ENCODE measurements at regions not wholly inside any gene's neighbourhood (a gene's known extent, or its start where the extent isn't known, plus 50 kb on each side); places are given as distances from the start of the nearest gene placed in this dataset.

- TF ChIP-seq RAD21 (IDR thresholded peaks at IDR 0.05) (no peak), SP1 (IDR thresholded peaks at IDR 0.05) (no peak), NR2F2 (IDR thresholded peaks at IDR 0.05) (no peak), FOXA2 (IDR thresholded peaks at IDR 0.05) (no peak), RXRA (IDR thresholded peaks at IDR 0.05) (no peak), GABPA (IDR thresholded peaks at IDR 0.05 in 1 of 2, conservative IDR thresholded peaks at IDR 0.05 in 1 of 2) (no peak), TAF1 (conservative IDR thresholded peaks at IDR 0.05) (no peak), CTCF (IDR thresholded peaks at IDR 0.05; ENCODE audit: low read depth, low read length, missing input control) (no peak), YY1 (IDR thresholded peaks at IDR 0.05) (no peak), HNF4G (IDR thresholded peaks at IDR 0.05) (no peak), HNF4A (conservative IDR thresholded peaks at IDR 0.05) (no peak)
- H3K4me1 ChIP-seq (ENCODE audit: control insufficient read depth in 4 of 4, insufficient read depth in 4 of 4, low read length in 3 of 4), result peaks cover 0 to 4% (median 0%) of the 10 kb centered on the region in 4 donors
- DNase-seq (ENCODE audit: low spot score), result no peak
- no peaks in the 10 kb centered on the region for H3K36me3 ChIP-seq (ENCODE audit: control insufficient read depth in 4 of 4, insufficient read depth in 3 of 4, low read depth in 1 of 4, low read length in 3 of 4)
- H3K27ac ChIP-seq (ENCODE audit: low read depth in 1 of 2, low read length in 2 of 2), result no peak overlapping the region
- H3K4me3 ChIP-seq (ENCODE audit: low read depth in 1 of 3, low read length in 3 of 3), result no peak overlapping the region
- H3K27me3 ChIP-seq (ENCODE audit: control insufficient read depth in 4 of 4, insufficient read depth in 4 of 4, low read length in 3 of 4), result no peaks in the 10 kb centered on the region
- no peaks in the 10 kb centered on the region for H3K9me3 ChIP-seq (ENCODE audit: control insufficient read depth in 4 of 4, low read length in 3 of 4)
- WGBS, result 89% methylated on average over 8 of the region's 8 CpGs
- no peak overlapping the region for H3K9ac ChIP-seq (ENCODE audit: low read depth in 1 of 2, low read length in 2 of 2)
These were observed 99.3 kb upstream of the SHH start for GRCh38 chr7:155911471-155912105.

- Histone ChIP-seq H3K4me3 (ENCODE audit: low read depth in 1 of 3, low read length in 3 of 3) (no peak overlapping the region), H3K27ac (ENCODE audit: low read depth in 1 of 2, low read length in 2 of 2) (no peak overlapping the region), H3K9ac (ENCODE audit: low read depth in 1 of 2, low read length in 2 of 2) (no peak overlapping the region), H3K27me3 (ENCODE audit: control insufficient read depth in 4 of 4, insufficient read depth in 4 of 4, low read length in 3 of 4) (no peaks in the 10 kb centered on the region), H3K36me3 (ENCODE audit: control insufficient read depth in 4 of 4, insufficient read depth in 3 of 4, low read depth in 1 of 4, low read length in 3 of 4) (no peaks in the 10 kb centered on the region), H3K9me3 (ENCODE audit: control insufficient read depth in 4 of 4, low read length in 3 of 4) (no peaks in the 10 kb centered on the region), H3K4me1 (ENCODE audit: control insufficient read depth in 4 of 4, insufficient read depth in 4 of 4, low read length in 3 of 4) (no peaks in the 10 kb centered on the region)
- no peak for DNase-seq (ENCODE audit: low spot score)
- WGBS, result 88% methylated on average over 9 of the region's 9 CpGs
- TF ChIP-seq ZBTB33 (IDR thresholded peaks at IDR 0.05) (no peak), RAD21 (IDR thresholded peaks at IDR 0.05) (no peak), HNF4G (IDR thresholded peaks at IDR 0.05) (no peak), TAF1 (conservative IDR thresholded peaks at IDR 0.05) (no peak), ATF3 (IDR thresholded peaks at IDR 0.05) (no peak), CTCF (IDR thresholded peaks at IDR 0.05; ENCODE audit: low read depth, low read length, missing input control) (no peak), SP1 (IDR thresholded peaks at IDR 0.05) (no peak), RXRA (IDR thresholded peaks at IDR 0.05) (no peak), FOXA1 (IDR thresholded peaks at IDR 0.05) (no peak), HNF4A (conservative IDR thresholded peaks at IDR 0.05) (no peak)
These were observed 96.1 kb upstream of the SHH start for GRCh38 chr7:155908385-155908784.
